ENCODE measurements at regions not wholly inside any gene's neighbourhood (a gene's known extent, or its start where the extent isn't known, plus 50 kb on each side); places are given as distances from the start of the nearest gene placed in this dataset.
A peak's percentile ranks its signal among the peaks of the same experiment; 100 is the strongest.

DNA sequence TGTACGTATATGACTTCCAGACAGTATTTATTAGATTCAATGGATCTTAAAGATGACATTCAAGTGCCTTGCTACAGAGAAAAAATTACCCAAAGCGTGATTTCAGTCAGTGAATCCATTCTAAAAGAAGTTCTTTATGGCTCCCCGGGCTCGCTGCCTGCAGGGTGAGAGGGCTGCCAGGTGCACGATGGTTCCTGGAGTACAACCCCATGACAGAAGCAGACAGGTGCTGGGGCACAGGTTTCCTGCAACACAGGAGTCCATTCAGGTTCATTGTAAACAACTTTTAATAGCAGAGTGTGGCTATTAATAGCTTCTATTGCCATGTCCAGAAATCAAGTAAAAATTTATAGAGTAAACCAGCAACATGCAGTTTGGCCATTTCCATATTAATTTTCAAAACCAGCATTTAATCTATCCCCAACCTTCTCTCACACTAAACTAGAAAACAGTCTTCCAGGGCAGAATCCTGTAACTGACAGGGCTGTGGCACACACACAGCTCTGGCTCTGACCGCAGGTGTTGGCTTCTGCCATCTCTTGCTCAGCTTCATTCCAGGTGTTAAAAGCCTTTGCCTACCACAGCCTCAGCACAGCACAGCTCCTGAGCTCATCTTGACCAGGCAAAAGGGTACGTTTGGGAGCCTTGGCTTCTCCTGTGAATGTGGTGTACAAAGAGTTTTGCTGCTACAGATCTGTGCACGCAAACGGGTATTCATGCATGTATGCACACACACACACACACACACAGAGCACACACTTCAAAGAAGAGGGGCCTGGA lies 185.9 kb downstream of the MEX3B start:
- no peak for TF ChIP-seq CTCF (conservative IDR thresholded peaks at IDR 0.05)

DNA sequence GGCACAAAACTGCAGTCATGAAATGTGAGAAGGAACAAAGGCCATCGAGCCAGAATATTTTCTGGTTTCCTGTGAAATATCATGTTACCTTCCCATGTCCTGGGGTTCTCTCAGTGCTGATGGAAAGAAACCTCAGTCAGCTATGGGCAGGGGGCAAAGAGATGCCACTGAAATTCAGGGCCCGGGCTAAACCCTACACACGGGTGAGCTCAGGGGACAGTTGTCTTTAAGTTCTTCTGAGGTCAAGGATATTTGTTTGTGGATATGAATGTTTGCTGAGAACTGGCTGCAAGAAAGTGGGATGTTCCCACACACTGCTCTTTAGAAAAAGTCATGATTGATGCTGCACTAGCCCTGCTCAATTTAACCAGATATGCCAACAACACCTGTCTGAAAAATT lies 187.2 kb downstream of the MEX3B start:
- peak overlapping the region; percentile 97 for H3K27ac ChIP-seq

More for the DNA sequence above, 185.9 kb downstream of the MEX3B start:
- peak overlapping the region; percentile 97 for H3K27ac ChIP-seq

DNA sequence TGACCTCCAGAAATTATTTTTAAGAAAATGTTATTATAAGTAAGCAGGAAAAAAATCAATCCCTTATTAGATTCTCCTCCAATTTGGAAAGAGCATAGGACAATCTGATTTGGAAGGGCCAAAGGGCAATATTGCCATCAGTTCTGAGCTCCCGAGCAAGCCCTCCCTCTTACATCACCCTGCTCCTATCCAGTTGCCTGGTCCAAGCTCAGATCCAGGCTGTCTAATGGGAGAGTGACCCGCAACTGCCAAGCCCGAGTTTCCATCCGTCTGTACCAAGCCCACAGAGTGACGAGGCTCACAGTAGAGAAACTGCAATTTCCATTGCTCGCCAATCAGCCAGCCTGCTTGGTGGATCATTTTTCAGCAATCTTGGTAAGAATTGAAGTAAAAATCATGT lies 187.7 kb downstream of the MEX3B start:
- no peak for TF ChIP-seq CTCF (conservative IDR thresholded peaks at IDR 0.05)

More for the DNA sequence above, 187.2 kb downstream of the MEX3B start:
- TF ChIP-seq CTCF (conservative IDR thresholded peaks at IDR 0.05): no peak

GRCh38 chr15:81856634-81857026 lies 189.2 kb downstream of the MEX3B start:
- H3K27ac ChIP-seq: peak overlapping the region; percentile 97
- TF ChIP-seq CTCF (conservative IDR thresholded peaks at IDR 0.05): no peak

More for the DNA sequence above, 187.7 kb downstream of the MEX3B start:
- H3K27ac ChIP-seq: peak overlapping the region; percentile 97

DNA sequence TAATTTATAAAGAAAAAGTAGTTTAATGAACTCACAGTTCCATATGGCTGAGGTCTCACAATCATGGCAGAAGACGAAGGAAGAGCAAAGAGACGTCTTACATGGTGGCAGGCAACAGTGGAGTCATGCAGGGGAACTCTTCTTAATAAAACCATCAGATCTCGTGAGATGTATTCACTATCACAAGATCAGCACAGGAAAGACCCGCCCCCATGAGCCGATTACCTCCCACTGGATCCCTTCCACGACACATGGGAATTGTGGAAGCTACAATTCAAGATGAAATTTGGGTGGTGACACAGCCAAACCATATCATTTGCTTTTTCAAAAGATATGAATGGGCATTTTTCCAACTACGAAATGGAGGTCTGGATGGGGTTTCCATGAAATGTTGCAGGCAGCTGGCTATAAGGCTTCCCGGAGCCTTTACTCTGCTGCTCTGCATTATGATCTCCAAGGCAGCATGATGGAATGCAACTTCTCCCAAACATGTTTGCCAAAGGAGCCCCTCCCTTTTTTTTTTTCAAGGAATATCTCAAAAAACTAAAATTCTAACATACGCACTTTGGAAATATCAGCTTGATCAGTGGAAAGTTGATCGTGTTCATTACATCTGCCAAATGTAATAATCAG lies 189.7 kb downstream of the MEX3B start:
- peak overlapping the region; percentile 97 for H3K27ac ChIP-seq
- TF ChIP-seq CTCF (conservative IDR thresholded peaks at IDR 0.05): no peak

GRCh38 chr15:81853150-81853748 lies 192.6 kb downstream of the MEX3B start:
- TF ChIP-seq CTCF (conservative IDR thresholded peaks at IDR 0.05): no peak
- H3K27ac ChIP-seq: no peak overlapping the region

GRCh38 chr15:81852411-81853149 lies 193.2 kb downstream of the MEX3B start:
- H3K27ac ChIP-seq: no peak overlapping the region

More at GRCh38 chr15:81852411-81853149, 193.2 kb downstream of the MEX3B start:
- no peak for TF ChIP-seq CTCF (conservative IDR thresholded peaks at IDR 0.05)
